GM21825 (cell line): ENCODE measurements at regions not wholly inside any gene's neighbourhood (a gene's known extent, or its start where the extent isn't known, plus 50 kb on each side); places are given as distances from the start of the nearest gene placed in this dataset.
"Not testable (repeated sequence)": the region's sequence is repeated elsewhere in the genome, so short reads cannot be mapped to it uniquely, and the experiment has no call there.

Experiments
- ATAC-seq: cut with Tn5 transposase; IDR thresholded peaks from one replicate; pipeline ENCODE4 v1.9.1; 2021; ENCODE audit warnings: mild to moderate bottlenecking, moderate library complexity; ENCODE audit not compliant: unreplicated experiment

DNA sequence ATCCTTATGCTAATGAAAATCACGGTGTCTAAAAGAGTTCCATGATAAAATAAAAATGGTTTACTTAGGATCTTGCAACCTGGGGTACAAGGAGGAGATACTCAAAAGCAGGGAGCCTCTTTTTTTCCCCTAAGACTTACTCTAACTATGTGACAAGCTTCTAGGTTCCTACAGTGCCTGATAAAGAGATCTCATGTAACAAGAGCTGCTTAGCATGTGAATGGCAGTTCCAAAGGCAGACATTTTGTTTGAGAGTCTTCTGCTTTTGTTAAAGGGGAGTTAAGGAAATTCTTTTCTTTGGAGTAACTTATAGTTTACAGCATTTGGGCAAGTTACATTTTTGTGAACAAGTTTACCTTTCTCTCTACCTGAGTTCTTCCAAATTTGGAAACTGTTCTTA is 945.8 kb upstream of the ADGRB3 start:
- no peak for ATAC-seq

DNA sequence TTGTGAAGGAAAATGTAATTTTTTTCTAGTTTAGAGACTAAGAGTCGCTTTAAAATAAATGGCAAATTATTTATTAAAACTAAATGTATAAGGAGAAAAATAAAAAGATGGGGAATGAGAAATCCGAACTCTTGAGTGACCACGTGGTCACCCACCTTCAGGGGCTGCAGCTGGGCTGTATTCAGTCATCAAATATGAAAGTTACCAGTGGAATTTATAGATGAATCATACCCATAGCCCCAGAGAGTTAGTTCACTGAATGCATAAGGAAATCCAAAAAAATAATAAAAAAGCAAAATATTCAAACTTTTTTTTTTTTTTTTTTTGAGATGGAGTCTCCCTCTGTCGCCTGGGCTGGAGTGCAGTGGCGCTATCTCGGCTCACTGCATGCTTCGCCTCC is 947.7 kb upstream of the ADGRB3 start:
- no peak for ATAC-seq

DNA sequence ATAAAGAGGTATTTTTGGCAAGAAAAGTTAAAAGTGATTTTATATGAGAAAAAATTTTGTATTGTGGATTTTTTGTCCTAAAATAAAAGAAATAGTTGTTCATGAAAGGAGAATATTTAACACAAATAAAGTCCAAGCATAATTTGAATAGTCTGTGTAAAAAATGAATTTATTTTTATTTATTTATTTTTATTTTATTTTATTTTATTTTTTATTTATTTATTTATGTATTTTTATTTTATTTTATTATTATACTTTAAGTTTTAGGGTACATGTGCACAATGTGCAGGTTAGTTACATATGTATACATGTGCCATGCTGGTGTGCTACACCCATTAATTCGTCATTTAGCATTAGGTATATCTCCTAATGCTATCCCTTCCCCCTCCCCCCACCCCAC is 948.9 kb upstream of the ADGRB3 start:
- ATAC-seq = not testable (repeated sequence)

DNA sequence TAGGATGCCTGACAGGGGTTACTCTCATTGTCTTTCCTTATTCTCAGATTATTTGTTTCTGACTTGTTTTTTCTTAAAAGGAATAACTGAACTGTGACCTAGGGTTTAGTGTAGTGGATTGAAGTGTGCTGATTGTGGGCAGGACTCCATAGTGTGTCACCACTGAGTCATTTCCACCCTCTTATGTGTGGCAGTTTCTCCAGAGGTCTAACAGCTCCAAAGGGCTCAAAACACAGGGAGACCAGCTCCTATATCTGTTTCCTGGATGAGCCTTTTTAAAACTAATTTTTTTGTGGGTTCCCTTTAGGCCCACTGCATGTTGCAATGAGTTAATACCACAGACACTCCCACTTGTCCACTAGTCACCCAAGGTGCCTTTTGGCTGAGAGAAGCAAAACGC is 951.1 kb upstream of the ADGRB3 start:
- no peak for ATAC-seq

DNA sequence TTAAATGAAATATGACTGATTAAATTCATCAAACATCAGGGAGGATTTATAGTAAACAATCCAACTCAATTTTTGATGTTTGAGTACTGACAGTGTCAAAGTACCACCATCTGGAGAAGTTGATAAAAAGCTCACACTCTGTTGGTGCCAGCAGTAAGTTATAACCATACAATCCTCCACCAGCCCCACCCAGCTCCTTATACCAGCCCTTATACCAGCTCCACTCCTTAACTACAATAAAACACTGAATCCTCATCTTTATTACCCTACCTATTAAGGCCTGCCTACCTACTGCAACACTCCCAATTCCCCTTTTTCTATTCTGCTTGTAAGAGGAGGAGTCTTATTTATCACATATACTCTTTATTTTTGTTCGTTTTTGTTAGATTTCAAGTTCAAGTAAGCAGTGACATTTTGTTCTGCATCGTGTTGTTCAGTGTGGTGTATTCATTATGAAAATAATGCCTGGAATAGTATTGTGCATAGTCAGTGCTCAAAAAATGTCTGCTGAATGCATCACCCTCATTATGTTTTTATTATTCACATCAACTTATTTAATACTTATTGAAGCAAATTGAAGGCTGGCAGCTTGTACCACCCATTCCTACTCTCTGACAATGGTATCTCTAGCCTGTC is 954.7 kb upstream of the ADGRB3 start:
- ATAC-seq = no peak

DNA sequence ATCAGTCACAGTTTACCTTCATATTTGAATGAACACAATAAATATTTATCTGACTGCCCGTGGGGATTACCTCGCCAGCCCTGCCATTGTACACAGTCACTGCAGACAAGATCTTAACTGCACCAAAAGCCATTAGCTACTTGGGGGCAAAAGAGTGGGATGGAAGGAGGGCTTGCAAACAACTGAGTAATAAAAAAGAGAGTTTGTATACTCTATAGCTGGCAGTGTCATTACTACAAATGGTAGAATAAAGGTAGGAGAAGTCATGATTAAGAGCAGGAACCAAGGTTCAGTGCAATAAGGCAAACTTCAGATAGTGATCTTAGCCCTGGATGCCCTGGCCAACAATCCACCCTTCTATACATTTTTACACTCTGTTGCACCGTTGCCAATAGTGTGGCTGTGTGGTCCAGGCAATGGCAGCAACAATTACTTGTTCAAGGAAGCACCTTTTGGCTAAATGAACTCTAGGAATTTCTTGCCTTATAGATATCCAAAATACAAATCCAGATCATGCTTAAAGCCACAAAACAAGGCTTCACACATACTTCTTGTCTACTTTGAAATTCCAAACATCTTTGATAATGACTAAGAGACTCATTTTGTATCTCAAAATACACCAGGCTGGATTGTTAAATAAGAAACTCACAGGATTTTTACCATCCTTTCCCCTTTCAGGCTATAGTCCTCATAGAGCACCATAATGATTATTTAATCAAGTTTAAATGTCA is 955.4 kb upstream of the ADGRB3 start:
- no peak for ATAC-seq

DNA sequence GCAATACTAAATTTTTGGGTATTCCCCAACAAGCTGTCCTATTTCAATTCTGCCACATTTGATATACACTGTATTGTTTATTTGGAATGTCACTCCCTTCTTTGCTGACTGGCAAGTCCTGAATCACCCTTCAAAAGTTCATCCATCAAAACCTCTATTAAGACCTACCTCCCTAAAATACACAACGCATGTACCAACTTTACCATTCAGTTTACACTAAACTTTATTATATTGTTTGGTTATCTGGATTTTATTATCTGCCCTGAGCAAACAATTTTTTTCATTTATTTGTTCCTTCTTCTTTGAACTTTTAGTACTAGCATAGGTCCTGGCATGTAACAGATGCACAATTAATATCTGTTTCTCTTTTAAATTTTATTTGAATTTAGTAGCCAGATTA is 958.2 kb upstream of the ADGRB3 start:
- ATAC-seq = no peak

DNA sequence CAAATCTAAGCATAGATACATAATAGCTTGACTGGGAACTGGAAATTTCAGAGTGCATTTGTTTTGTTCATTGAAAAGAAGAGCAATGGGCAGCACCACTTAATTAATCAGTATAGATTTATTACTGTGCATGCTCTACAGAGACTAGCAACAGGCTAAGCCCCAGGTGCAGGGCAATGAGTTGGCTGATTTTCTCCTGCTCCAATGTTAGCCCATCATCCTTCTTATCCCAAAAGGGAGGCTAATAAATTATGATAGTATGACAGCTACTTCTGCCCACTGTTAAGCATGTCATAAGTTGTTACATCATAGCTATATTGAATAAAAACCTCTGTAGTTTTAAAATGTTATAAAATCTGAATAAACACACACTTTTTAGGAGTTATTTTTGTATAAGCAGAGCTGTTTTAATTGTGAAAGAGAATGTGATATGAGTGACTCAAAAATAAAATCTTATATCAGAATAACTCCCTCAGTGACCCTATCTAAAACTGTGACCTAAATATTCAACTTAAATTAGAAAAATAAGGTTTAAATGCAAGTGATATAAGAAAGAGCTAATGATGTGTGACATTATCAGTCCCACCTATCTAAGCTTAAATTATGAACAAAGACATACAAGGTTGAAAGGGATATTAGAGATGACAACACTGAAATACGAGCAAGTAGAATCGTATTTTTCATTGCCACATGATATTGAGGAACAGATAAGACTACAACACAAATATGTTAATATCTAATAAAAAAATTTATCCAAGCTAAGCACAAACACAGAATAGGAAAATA is 967.3 kb upstream of the ADGRB3 start:
- ATAC-seq = no peak

DNA sequence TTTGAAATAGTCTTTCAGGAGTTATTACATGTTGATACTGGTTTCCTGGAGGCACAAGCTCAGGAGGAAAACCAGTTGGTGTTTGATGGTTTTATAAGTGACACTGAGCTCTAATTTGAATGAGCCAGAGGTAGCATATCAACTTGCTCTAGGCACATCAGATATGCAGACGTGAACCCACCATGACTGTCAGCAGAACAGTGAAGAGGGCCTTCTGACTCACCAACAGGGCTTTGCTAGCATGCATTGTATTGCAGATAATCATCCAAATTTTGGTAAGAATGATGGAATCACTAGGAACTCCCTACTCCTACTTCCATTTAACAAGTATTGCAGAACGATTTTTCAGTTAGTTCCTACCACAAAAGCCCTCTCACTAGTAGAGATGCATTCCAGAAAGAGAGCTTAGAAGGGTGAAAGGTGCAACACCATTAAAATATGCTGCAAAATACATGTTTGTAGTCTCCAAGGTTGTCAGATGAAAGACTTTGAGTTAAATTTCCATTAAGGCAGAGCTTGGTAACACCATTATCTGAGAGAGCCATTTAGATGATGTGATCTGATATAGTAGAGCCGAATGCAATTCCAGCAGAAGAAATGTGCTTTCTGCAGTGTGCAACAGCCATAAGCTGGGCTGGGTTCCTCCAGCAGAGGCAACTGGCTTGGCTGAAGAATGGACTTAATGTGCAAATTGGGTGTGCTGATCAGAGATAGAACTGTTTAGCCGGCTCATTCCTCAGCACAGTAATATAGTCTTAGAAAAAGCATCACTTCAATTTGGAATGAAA is 968.7 kb upstream of the ADGRB3 start:
- ATAC-seq = no peak

DNA sequence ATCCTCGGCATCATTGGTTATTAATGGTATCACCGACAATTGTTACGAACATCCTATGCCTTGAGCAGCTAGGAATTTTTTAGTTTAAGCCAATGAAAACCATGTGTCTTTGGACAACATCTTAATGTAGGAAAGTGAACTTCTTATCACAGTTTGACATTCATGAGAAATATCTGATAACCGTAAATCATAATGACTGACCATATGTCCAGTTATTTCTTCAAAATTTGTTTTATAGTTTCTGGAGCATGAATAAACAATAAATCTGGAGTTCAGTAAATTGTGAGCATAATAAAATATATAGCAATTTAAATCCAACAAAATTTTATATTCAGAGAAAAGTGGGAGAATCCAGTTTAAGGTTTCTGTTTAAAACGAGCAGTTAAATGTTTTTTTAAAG is 970.1 kb upstream of the ADGRB3 start:
- no peak for ATAC-seq

DNA sequence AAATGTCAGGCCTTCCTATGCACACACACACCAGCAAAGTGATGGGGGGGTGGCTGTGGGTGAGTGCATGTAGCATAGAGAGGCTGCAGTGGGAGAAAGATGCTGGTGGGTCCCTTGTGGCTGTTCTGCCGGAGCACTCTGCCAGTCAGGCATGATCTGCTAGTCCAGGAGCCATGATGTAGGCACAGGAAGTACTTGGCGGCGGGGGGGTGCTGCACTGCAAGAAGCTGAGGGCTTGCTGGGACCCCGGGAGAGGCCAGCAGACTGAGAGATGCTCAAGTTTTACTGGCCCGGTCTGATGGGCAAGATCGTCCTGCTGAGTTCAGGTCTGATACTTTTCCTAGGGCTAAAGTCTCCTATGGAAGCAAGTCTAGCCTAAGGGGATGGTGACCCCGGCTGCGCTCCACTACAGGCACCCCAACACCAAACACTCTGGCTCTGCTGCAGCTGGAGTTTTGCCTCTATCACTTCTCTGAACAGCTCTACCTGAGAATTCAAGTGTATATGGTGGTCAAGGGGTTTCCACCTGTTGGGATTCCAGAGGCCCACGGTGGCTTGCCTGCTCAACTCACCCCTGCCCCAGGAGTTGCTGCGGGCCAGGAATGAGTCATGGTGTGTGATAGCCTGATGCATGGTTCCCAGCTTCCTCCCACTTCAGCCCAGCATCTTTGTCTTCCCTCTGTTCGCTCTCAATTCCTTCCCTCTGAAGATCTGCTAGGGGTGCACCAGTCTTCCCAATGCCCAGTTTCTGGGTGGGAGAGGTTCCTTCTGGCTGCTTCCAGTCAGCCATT is 971.8 kb upstream of the ADGRB3 start:
- no peak for ATAC-seq

DNA sequence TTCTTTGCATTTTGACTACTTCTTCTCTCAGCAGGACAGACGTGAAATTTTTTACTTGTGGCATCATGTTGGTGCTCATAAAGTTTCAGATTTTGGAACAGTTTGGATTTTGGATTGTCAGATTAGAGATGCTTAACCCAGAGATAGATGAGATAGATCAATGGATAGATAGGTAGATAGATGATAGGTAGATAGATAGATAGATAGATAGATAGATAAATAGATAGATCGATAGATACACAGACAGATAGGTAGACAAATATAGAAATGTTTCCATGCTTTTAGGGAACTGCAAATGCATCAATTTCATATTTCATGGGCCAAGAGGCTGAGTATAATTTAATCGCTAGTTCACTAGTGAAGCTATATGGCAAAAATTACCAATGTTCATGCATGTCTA is 981.5 kb upstream of the ADGRB3 start:
- no peak for ATAC-seq

DNA sequence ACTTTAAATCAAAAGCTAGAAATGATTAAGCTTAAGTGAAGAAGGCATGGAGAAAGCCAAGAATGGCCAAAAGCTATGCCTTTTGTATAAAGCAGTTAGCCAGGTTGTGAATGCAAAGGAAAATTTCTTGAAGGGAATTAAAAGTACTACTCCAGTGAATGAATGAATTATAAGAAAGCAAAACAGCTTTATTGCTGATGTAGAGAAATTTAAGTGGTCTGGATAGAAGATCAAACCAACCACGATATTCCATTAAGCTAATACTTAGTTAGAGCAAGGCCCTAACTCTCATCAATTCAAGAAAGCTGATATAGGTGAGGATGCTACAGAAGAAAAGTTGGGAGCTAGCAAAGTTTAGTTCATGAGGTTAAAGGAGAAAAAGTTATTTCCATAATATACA is 988.5 kb upstream of the ADGRB3 start:
- no peak for ATAC-seq

DNA sequence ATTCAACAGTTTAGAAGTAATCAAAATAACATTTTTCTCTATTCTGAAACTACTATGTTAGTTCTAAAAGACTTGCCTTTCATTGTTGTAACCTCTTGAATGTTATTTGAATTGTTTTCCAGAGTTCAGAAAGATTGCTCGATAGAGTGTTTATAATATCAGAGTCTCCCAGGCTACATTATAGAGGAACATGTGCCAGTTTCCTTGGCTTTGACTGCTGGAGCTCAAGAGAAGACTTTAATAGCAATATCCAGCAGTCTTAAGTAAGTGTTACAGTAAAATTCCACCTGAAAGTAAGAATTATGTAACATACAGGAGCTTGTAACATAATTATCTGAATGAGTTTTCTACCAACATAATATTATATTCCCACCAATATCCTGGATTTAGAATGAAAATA is 991.8 kb upstream of the ADGRB3 start:
- no peak for ATAC-seq

DNA sequence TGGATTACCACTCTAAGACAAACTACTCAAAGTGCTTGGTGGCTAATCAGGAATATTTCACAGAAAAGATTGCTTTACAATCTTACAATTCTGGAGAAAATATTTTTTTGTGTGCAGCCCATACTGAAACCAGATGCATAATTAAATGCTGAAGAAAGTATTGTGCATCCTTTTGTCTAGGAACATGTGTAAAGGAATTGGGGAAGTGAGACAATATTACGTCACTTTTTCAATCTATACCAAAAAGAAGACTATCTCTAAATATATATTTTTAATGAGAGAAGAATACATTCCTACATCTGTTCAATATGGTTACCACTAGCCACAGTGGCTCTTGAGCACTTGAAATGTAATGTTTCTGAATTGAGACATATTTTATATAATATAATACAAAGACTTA is 992.5 kb upstream of the ADGRB3 start:
- ATAC-seq = no peak

DNA sequence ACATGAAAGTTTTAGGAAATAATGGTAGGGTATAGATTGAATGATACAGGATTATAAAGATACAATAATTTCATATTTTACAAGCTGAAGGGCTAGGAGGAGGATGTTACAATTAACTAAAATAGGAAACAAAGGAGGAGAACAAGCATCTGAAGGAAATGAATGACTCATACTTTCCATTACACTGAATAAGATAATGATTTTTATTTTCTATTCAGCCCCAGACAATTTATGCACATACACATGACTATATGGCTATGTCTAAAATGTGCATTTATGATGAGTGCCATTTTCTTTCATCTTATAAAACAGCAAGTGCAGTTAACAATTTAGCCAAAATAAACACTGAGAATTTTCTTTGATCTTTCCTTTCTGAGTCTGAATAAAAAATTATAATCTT is 994.6 kb upstream of the ADGRB3 start:
- ATAC-seq = no peak

DNA sequence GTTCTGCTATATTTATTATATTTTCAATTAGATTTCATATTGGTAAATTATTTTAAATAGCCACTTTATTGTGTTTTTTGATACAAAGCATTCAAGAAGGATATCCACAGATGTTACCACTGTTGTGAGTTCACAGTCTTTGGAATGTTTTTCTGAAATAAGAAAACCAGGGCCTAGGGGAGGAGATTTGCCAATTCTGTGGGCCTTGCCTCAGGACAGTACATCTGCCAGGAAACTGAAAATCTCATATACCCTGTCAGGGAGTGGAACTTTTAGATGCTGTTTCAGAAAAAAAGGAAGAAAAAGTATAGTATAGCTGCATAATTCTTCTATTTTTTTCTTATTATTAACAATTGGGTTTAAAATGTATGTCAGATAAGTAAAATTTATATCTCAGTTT is 995.9 kb upstream of the ADGRB3 start:
- no peak for ATAC-seq

DNA sequence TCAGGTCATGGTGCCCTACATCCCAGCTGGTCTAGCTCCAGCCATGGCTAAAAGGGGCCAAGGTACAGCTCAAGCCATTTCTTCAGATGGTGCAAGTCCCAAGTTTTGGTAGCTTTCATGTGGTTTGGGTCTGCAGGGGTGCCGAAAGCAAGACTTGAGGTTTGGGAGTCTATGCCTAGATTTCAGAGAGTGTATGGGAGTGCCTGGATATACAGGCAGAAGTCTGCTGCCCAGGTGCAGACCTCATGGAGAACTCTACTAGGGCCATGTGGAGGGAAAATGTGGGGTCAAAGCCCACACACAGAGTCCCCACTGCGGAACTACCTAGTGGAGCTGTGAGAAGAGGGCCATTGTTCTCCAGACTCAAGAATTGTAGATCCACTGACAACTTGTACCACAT is 1000.9 kb upstream of the ADGRB3 start:
- no peak for ATAC-seq

DNA sequence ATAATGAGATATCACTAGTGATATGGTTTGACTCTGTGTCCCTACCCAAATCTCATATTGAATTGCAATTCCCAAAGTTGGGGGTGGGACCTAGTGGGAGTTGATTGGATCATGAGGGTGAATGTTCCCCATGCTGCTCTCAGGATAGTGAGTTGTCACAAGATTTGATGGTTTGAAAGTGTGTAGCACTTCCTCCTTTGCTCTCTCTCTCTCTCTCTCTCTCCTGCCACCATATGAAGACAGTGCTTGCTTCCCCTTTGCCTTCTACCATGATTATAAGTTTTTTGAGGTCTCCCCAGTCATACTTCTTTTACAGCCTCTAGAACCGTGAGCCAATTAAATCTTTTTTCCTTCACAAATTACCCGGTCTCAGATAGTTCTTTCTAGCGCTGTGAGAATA is 1002.0 kb upstream of the ADGRB3 start:
- ATAC-seq = no peak

DNA sequence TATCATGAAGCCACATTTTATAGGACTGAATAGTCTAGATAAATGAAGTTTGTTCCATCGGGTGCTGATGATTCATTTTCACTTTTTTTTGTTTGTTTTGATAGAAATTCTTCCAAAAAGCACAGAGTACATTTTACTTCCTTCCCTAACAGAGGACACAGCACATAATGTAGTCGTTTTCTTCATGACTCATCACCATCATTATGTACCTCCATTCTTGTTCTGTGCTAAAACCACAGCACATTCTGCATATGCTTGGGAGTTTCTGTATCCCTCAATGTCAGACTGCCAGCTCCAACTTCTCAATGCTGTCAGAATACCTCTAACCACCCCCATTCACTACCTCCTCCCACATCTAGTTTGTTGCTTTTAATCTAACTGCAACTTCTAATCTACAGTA is 1004.9 kb upstream of the ADGRB3 start:
- no peak for ATAC-seq

DNA sequence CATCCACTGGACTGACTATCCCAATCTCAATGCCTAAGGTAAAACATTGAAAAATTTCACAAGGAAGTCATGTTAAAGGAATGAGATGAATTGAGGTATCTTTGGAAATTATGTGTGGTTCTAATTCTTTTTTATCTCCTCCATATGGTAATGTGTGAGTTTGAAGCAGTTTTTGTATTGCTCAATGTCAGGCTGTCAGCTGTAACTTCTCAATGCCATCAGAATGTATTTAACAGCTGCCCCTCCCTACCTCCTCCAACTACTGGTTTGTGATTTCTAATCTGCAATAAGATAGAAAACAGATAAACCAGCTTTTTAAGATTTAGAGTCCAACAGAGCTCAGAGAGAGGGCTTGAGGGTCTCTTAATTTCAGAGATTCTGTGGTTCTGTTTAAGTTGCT is 1005.8 kb upstream of the ADGRB3 start:
- ATAC-seq = no peak
